GM19467 (cell line): ENCODE measurements at regions not wholly inside any gene's neighbourhood (a gene's known extent, or its start where the extent isn't known, plus 50 kb on each side); places are given as distances from the start of the nearest gene placed in this dataset.

Experiments used
- ATAC-seq: cut with Tn5 transposase; IDR thresholded peaks from one replicate; pipeline ENCODE4 v1.9.1; 2021; ENCODE audit warnings: mild to moderate bottlenecking, moderate library complexity; ENCODE audit not compliant: unreplicated experiment

GRCh38 chr2:133666621-133667020 is 98.4 kb upstream of the NCKAP5 start:
- ATAC-seq, result no peak

- ATAC-seq, result no peak
Observed at GRCh38 chr2:133667085-133667484, 98.8 kb upstream of the NCKAP5 start.

GRCh38 chr2:133667968-133668367 is 99.7 kb upstream of the NCKAP5 start:
- ATAC-seq, result no peak

- ATAC-seq, result no peak
Observed at GRCh38 chr2:133668547-133668946, 100.3 kb upstream of the NCKAP5 start.

GRCh38 chr2:133673305-133673905 is 105.1 kb upstream of the NCKAP5 start:
- ATAC-seq, result no peak

- no peak for ATAC-seq
Observed at GRCh38 chr2:133674066-133674432, 105.8 kb upstream of the NCKAP5 start.

GRCh38 chr2:133674433-133675331 is 106.4 kb upstream of the NCKAP5 start:
- ATAC-seq, result no peak

GRCh38 chr2:133676392-133677130 is 108.3 kb upstream of the NCKAP5 start:
- no peak for ATAC-seq

- ATAC-seq, result no peak
Observed at GRCh38 chr2:133680343-133681049, 112.2 kb upstream of the NCKAP5 start.

- ATAC-seq, result no peak
Observed at GRCh38 chr2:133682347-133682746, 114.1 kb upstream of the NCKAP5 start.

- ATAC-seq, result no peak
Observed at GRCh38 chr2:133682906-133683305, 114.6 kb upstream of the NCKAP5 start.

GRCh38 chr2:133685636-133686215 is 117.5 kb upstream of the NCKAP5 start:
- ATAC-seq, result no peak

GRCh38 chr2:133690780-133691179 is 122.5 kb upstream of the NCKAP5 start:
- no peak for ATAC-seq

GRCh38 chr2:133691336-133691735 is 123.1 kb upstream of the NCKAP5 start:
- no peak for ATAC-seq

- no peak for ATAC-seq
Observed at GRCh38 chr2:133705287-133705686, 137.0 kb upstream of the NCKAP5 start.

GRCh38 chr2:133710613-133711012 is 142.3 kb upstream of the NCKAP5 start:
- ATAC-seq, result no peak

GRCh38 chr2:133711201-133711600 is 142.9 kb upstream of the NCKAP5 start:
- no peak for ATAC-seq

GRCh38 chr2:133711806-133712205 is 143.5 kb upstream of the NCKAP5 start:
- ATAC-seq, result no peak

- no peak for ATAC-seq
Observed at GRCh38 chr2:133712369-133712768, 144.1 kb upstream of the NCKAP5 start.

- no peak for ATAC-seq
Observed at GRCh38 chr2:133713049-133713580, 144.9 kb upstream of the NCKAP5 start.
